ENCODE measurements at regions not wholly inside any gene's neighbourhood (a gene's known extent, or its start where the extent isn't known, plus 50 kb on each side); places are given as distances from the start of the nearest gene placed in this dataset.

DNA sequence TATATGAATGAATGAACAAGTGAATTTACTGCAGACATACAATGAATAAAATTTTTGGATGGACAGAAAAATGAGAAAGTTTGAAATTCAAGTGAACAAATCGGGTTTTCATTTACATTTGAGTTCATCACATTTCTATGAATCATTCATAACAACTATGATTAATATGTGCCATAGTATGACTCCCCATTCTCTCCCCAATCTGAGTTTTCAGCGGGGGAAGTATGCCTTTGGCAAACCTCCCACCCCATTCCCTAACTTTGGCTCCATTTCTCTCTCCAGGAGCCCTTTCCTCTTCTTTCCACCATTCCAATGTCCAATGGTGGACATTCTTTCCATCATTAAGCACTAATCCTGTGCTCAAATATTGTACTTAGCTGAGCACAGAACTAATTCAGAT, 96.8 kb upstream of the LSM8 start:
- Histone ChIP-seq H3K9me3 (ENCODE audit: insufficient read depth, low read length) (no peaks in the 10 kb centered on the region), H3K9ac (ENCODE audit: low read length) (no peak overlapping the region), H3K4me2 (ENCODE audit: low read length) (no peak overlapping the region), H3K36me3 (replicated peaks; ENCODE audit: low read depth, low read length) (no peaks in the 10 kb centered on the region), H3K4me3 (ENCODE audit: low read length) (no peak overlapping the region), H3K27me3 (ENCODE audit: low read depth, low read length) (no peaks in the 10 kb centered on the region), H2AFZ (ENCODE audit: low read depth, low read length) (no peak overlapping the region), H3K79me2 (ENCODE audit: low read length) (no peaks in the 10 kb centered on the region), H4K20me1 (ENCODE audit: insufficient read depth, low read length) (no peaks in the 10 kb centered on the region), H3K27ac (ENCODE audit: low read length) (no peak overlapping the region), H3K4me1 (ENCODE audit: low read length) (peaks cover 6% of the 10 kb centered on the region; the same call in 1 of the 2 replicates)
- TF ChIP-seq, protein P1, sequence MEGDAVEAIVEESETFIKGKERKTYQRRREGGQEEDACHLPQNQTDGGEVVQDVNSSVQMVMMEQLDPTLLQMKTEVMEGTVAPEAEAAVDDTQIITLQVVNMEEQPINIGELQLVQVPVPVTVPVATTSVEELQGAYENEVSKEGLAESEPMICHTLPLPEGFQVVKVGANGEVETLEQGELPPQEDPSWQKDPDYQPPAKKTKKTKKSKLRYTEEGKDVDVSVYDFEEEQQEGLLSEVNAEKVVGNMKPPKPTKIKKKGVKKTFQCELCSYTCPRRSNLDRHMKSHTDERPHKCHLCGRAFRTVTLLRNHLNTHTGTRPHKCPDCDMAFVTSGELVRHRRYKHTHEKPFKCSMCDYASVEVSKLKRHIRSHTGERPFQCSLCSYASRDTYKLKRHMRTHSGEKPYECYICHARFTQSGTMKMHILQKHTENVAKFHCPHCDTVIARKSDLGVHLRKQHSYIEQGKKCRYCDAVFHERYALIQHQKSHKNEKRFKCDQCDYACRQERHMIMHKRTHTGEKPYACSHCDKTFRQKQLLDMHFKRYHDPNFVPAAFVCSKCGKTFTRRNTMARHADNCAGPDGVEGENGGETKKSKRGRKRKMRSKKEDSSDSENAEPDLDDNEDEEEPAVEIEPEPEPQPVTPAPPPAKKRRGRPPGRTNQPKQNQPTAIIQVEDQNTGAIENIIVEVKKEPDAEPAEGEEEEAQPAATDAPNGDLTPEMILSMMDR (IDR thresholded peaks at IDR 0.05; ENCODE audit: low read depth, low read length), result no peak
- TF ChIP-seq EZH2phosphoT487 (IDR thresholded peaks at IDR 0.05; ENCODE audit: low read depth), result no peak

DNA sequence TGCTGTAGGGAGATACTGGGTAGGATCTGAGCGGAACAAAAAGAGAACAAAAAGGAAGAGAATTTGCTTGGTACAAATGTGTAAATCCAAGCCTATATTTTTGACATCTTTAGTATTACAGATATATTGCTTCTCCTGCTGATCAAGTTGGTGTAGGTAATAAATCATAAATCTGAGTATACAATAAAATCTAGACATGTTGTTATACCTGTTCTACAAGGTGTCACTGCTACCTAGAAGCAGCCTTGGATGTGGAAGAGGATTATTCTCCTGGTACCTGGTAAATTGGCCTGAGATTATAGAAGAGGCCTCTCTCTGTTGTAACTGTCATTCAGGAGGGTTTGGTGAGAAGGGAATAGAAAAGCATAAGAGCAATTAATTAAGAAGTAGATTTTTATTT, 89.9 kb upstream of the LSM8 start:
- Histone ChIP-seq H2AFZ (ENCODE audit: low read depth, low read length) (no peak overlapping the region), H3K4me2 (ENCODE audit: low read length) (no peak overlapping the region), H3K27me3 (ENCODE audit: low read depth, low read length) (no peaks in the 10 kb centered on the region), H3K4me1 (ENCODE audit: low read length) (no peaks in the 10 kb centered on the region), H3K9ac (ENCODE audit: low read length) (no peak overlapping the region), H3K9me3 (ENCODE audit: insufficient read depth, low read length) (no peaks in the 10 kb centered on the region), H3K27ac (ENCODE audit: low read length) (no peak overlapping the region), H3K79me2 (ENCODE audit: low read length) (no peaks in the 10 kb centered on the region), H3K4me3 (ENCODE audit: low read length) (no peak overlapping the region), H3K36me3 (replicated peaks; ENCODE audit: low read depth, low read length) (no peaks in the 10 kb centered on the region), H4K20me1 (ENCODE audit: insufficient read depth, low read length) (no peaks in the 10 kb centered on the region)
- TF ChIP-seq, protein P1 (IDR thresholded peaks at IDR 0.05; ENCODE audit: low read depth, low read length), result no peak
- no peak for TF ChIP-seq EZH2phosphoT487 (IDR thresholded peaks at IDR 0.05; ENCODE audit: low read depth)

DNA sequence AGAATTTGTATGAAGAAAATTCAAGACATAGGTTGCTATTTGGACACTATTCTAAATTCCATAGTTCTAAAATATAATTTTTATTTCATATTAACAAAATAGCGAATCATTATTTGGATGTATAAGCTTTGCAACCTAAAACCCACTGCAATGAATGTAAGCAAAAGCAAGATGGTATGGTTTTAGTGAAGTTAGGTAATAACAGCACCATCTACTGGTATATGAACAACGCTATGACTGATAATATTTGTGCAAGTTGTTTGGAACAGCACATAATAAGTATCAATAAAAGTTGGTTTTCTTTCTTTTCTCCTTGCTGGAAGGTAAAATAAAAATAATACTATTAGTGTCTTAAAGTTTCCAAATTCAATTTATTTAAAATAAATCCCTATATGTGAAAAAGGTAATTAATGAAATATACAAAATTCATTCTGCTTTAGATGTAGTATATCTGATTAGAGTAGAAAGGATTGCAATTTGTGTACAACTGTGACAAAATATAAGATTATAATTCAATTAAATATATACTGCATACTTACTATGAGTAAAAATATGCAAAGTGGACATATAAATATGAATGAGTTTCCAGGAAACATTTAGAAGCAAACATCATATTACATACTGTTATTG, 79.0 kb upstream of the LSM8 start:
- Histone ChIP-seq H3K9me3 (ENCODE audit: insufficient read depth, low read length) (no peaks in the 10 kb centered on the region), H3K9ac (ENCODE audit: low read length) (no peak overlapping the region), H3K4me1 (ENCODE audit: low read length) (peaks cover 9% of the 10 kb centered on the region), H3K36me3 (replicated peaks; ENCODE audit: low read depth, low read length) (no peaks in the 10 kb centered on the region), H2AFZ (ENCODE audit: low read depth, low read length) (no peak overlapping the region; the same call in 1 of the 2 replicates), H3K27me3 (ENCODE audit: low read depth, low read length) (no peaks in the 10 kb centered on the region), H3K79me2 (ENCODE audit: low read length) (no peaks in the 10 kb centered on the region), H3K27ac (ENCODE audit: low read length) (no peak overlapping the region), H4K20me1 (ENCODE audit: insufficient read depth, low read length) (no peaks in the 10 kb centered on the region), H3K4me3 (ENCODE audit: low read length) (no peak overlapping the region), H3K4me2 (ENCODE audit: low read length) (no peak overlapping the region)
- TF ChIP-seq EZH2phosphoT487 (IDR thresholded peaks at IDR 0.05; ENCODE audit: low read depth), result no peak
- TF ChIP-seq, protein P1 (IDR thresholded peaks at IDR 0.05; ENCODE audit: low read depth, low read length), result peak; percentile 78

DNA sequence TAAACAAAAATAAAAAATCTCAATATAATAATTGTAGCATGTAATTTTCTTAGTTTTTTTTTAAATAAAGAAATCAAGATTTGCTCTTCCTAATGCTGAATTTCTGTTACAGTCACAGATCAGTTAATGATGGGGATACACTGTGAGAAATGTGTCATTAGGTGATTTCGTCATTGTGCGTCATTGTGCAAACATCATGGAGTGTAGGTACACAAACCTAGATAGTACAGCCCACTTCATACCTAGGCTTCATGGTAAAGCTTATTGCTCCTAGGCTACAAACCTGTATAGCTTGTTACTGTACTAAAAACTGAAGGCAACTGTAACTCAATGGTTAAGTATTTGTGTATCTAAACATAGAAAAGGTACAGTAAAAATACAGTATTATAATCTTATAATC, 74.4 kb upstream of the LSM8 start:
- Histone ChIP-seq H4K20me1 (ENCODE audit: insufficient read depth, low read length) (no peaks in the 10 kb centered on the region), H3K4me3 (ENCODE audit: low read length) (peak overlapping the region; percentile 44; the same call in 1 of the 2 replicates), H3K79me2 (ENCODE audit: low read length) (no peaks in the 10 kb centered on the region), H3K4me1 (ENCODE audit: low read length) (peaks cover 24% of the 10 kb centered on the region), H3K9me3 (ENCODE audit: insufficient read depth, low read length) (no peaks in the 10 kb centered on the region), H3K9ac (ENCODE audit: low read length) (no peak overlapping the region), H3K27me3 (ENCODE audit: low read depth, low read length) (no peaks in the 10 kb centered on the region), H3K27ac (ENCODE audit: low read length) (peak overlapping the region; percentile 35; the same call in 1 of the 2 replicates), H3K36me3 (replicated peaks; ENCODE audit: low read depth, low read length) (no peaks in the 10 kb centered on the region), H2AFZ (ENCODE audit: low read depth, low read length) (peak overlapping the region; percentile 72), H3K4me2 (ENCODE audit: low read length) (peak overlapping the region; percentile 69)
- TF ChIP-seq, protein P1 (IDR thresholded peaks at IDR 0.05; ENCODE audit: low read depth, low read length), result no peak
- no peak for TF ChIP-seq EZH2phosphoT487 (IDR thresholded peaks at IDR 0.05; ENCODE audit: low read depth)

All from OCI-LY3 (cell line).